Right lobe of liver (tissue), 6 donors: ENCODE measurements at regions not wholly inside any gene's neighbourhood (a gene's known extent, or its start where the extent isn't known, plus 50 kb on each side); places are given as distances from the start of the nearest gene placed in this dataset.

Experiments
- ATAC-seq, 4 donors: fragments of 200-7000 bp; cut with Tn5 transposase; one replicate each; pipeline ENCODE4 v1.9.1; 2020; ENCODE audit warnings: mild to moderate bottlenecking in 4 of 4, moderate library complexity in 4 of 4
- DNase-seq, 3 donors: peaks; one replicate each; pipeline ENCODE4 v3.0.0-alpha.2; 2020
- H3K27ac ChIP-seq, 3 donors: fragments of 200-600 bp; one replicate each; pipeline ENCODE4 v1.8.0; 2022
- H3K27me3 ChIP-seq, 2 donors: fragments of 200-600 bp; one replicate each; pipeline ENCODE4 v1.8.0; 2022
- H3K36me3 ChIP-seq, 4 donors: fragments of 200-600 bp; sonication (generic) in 1 of 4; one replicate each; pipeline versions ENCODE4 v1.5.1 to v1.8.0; 2017 to 2022; ENCODE audit warnings: control low read depth in 1 of 4
- H3K4me1 ChIP-seq, 4 donors: fragments of 200-600 bp; sonication (generic) in 1 of 4; one replicate each; pipeline versions ENCODE4 v1.5.1 to v1.8.0; 2017 to 2022; ENCODE audit warnings: control low read depth in 1 of 4
- H3K4me3 ChIP-seq, 3 donors: fragments of 200-600 bp; one replicate each; pipeline ENCODE4 v1.8.0; 2022
- H3K9me3 ChIP-seq, 4 donors: fragments of 200-600 bp; sonication (generic) in 1 of 4; one replicate each; pipeline versions ENCODE4 v1.5.1 to v1.8.0; 2017 to 2022; ENCODE audit warnings: control low read depth in 1 of 4
- CTCF ChIP-seq, 4 donors: fragments of 200-600 bp in 3 of 4; fragments of 450-650 bp in 1 of 4; IDR thresholded peaks; one replicate each; pipeline versions ENCODE4 v1.5.1 to v1.8.0; 2016 to 2022; ENCODE audit warnings: antibody characterized with exemption in 4 of 4, mild to moderate bottlenecking in 2 of 4
- POLR2A ChIP-seq: fragments of 450-650 bp; IDR thresholded peaks from one replicate; pipeline ENCODE4 v1.6.1; 2017; ENCODE audit warnings: antibody characterized with exemption, mild to moderate bottlenecking
- WGBS: methylation state at CpG from one replicate; pipeline ENCODE4 v1.1.6; 2018; ENCODE audit warnings: low coverage, low lambda C conversion rate; ENCODE audit not compliant: insufficient coverage; ENCODE audit errors: missing lambda C conversion rate; 5-methylcytosine and 5-hydroxymethylcytosine counted together
- intact Hi-C, 2 donors: fragments of 100-400 bp; cut with DNase I; formaldehyde crosslinking; loops; one replicate each; pipeline versions ENCODE4 v1.11.2 to v1.14.1; 2022
- donor health status: DM: no; HTN: yes; CAD: no.
- donor health status: DM: no; HTN: no; CAD: no.
- donor health status: DM: no; HTN: no; CAD: no.
- donor health status: DM: no; HTN: yes; CAD: no.
- donor health status: DM: no; HTN: yes; CAD: no.

- Histone ChIP-seq H3K9me3 (no peaks in the 10 kb centered on the region), H3K4me3 (no peak overlapping the region), H3K36me3 (no peaks in the 10 kb centered on the region), H3K4me1 (no peaks in the 10 kb centered on the region), H3K27me3 (no peaks in the 10 kb centered on the region), H3K27ac (no peak overlapping the region)
- DNase-seq (no peak), ATAC-seq (no peak)
- intact Hi-C loops, result no loop called here
- TF ChIP-seq CTCF (IDR thresholded peaks at IDR 0.05) (no peak), POLR2A (no peak)
Observed at GRCh38 chr4:82215800-82216199, 158.0 kb downstream of the HNRNPD start.

GRCh38 chr4:82215039-82215438 lies 158.8 kb downstream of the HNRNPD start:
- WGBS, result 100% methylated on average over 1 of the region's 1 CpG
- Histone ChIP-seq H3K4me1 (no peaks in the 10 kb centered on the region), H3K36me3 (no peaks in the 10 kb centered on the region), H3K4me3 (no peak overlapping the region), H3K9me3 (no peaks in the 10 kb centered on the region), H3K27ac (no peak overlapping the region), H3K27me3 (no peaks in the 10 kb centered on the region)
- intact Hi-C loops, result no loop called here
- no peak for ATAC-seq
- no peak for TF ChIP-seq POLR2A
- no peak for TF ChIP-seq CTCF (IDR thresholded peaks at IDR 0.05)
- DNase-seq, result no peak

DNA sequence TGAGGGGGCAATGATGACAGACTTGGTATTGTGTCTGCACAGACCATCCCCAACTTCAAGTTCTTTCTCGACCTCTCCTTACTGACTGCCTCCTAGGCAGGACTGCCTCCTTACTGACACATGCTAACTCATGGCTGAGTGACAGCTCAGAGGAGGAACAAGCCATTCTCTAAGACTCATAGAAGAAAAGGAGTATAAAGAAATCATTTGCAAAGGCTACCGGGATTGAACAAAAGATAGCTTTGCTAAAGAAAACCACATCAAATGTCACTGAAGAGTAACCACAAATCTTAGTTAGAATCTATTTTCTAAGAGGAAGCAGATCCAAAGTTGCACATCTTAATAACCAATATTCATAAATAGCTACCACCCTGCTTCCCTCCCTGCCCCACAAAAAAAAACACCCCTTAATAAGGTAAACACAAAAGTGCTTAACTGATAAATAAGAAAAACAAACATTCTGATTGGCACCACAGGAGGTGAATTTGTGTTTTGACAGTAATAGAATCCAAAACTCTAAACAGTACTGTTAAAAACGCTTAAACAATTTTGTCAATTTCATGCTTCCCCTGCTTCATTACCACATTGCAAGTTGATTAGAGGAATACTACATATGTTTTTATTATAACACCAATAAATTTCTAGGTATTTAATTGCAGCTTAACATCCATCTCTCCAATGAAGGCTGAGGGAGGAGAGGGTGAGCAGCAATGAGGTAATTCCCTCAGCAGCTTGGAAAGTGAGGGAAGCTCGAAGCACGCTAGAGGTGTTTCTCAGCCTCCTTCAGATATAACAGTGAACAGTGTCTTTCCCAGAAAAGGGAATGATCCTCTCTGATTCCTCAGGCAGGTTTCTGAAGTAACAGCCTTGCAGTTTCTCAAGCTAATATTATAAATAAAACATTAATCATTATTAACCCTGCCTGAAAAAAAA lies 160.0 kb downstream of the HNRNPD start:
- 53% methylated on average over 5 of the region's 5 CpGs for WGBS
- H3K4me3 ChIP-seq, result no peak overlapping the region
- no peak for DNase-seq

GRCh38 chr4:82201805-82202641 lies 171.8 kb downstream of the HNRNPD start:
- intact Hi-C loops, result loop anchor here in 1 of 2 donors (10.0 kb wide), 1 partner anchor 797 kb away; no protein-coding TSS in a partner anchor
- no peaks in the 10 kb centered on the region for H3K27me3 ChIP-seq
- H3K36me3 ChIP-seq, result no peaks in the 10 kb centered on the region
- no peak overlapping the region for H3K27ac ChIP-seq
- no peak overlapping the region for H3K4me3 ChIP-seq
- H3K4me1 ChIP-seq, result no peaks in the 10 kb centered on the region
- peak in 1 of 3 donors; percentile 29 for DNase-seq
- no peaks in the 10 kb centered on the region for H3K9me3 ChIP-seq
- WGBS, result 48% methylated on average over 3 of the region's 3 CpGs
- TF ChIP-seq CTCF (IDR thresholded peaks at IDR 0.05), result peak; percentile 58 to 86 (median 69)
- TF ChIP-seq POLR2A, result no peak
- peak; percentile 62 to 83 (median 72) for ATAC-seq

More for the DNA sequence above, 160.0 kb downstream of the HNRNPD start:
- H3K27ac ChIP-seq, result no peak overlapping the region
- no peaks in the 10 kb centered on the region for H3K36me3 ChIP-seq
- H3K27me3 ChIP-seq, result no peaks in the 10 kb centered on the region
- no peaks in the 10 kb centered on the region for H3K4me1 ChIP-seq
- intact Hi-C loops, result no loop called here
- H3K9me3 ChIP-seq, result no peaks in the 10 kb centered on the region
- TF ChIP-seq POLR2A, result no peak
- TF ChIP-seq CTCF (IDR thresholded peaks at IDR 0.05), result no peak
- no peak for ATAC-seq
